Mesendoderm (in vitro differentiated cells): ENCODE measurements at regions not wholly inside any gene's neighbourhood (a gene's known extent, or its start where the extent isn't known, plus 50 kb on each side); places are given as distances from the start of the nearest gene placed in this dataset.

Experiments used
- DNase-seq: peaks from one replicate; pipeline ENCODE4 v3.0.0; 2013
- H2AK5ac ChIP-seq: 2 replicates; pipeline ENCODE4 v1.6.1; 2013; ENCODE audit warnings: low read length, inconsistent platforms
- H2BK120ac ChIP-seq: 2 replicates; pipeline ENCODE4 v1.6.1; 2013; ENCODE audit warnings: low read depth, mild to moderate bottlenecking, low read length, moderate library complexity, mixed read lengths
- H2BK15ac ChIP-seq: replicated peaks from 2 replicates; pipeline ENCODE4 v1.6.1; 2013; ENCODE audit warnings: low read depth, mild to moderate bottlenecking, moderate library complexity
- H2BK5ac ChIP-seq: 2 replicates; pipeline ENCODE4 v1.6.1; 2013; ENCODE audit warnings: low read length, inconsistent platforms
- H3K18ac ChIP-seq: 2 replicates; pipeline ENCODE4 v1.6.1; 2013; ENCODE audit warnings: mild to moderate bottlenecking, low read length, mixed read lengths
- H3K23ac ChIP-seq: one replicate; pipeline ENCODE4 v1.6.1; 2013; ENCODE audit warnings: low read length
- H3K27ac ChIP-seq: 2 replicates; pipeline ENCODE4 v1.5.1; 2013; ENCODE audit warnings: low read depth, mild to moderate bottlenecking, inconsistent platforms, low read length, moderate library complexity
- H3K27me3 ChIP-seq: 2 replicates; pipeline ENCODE4 v1.6.1; 2013; ENCODE audit warnings: low read length, control low read depth, mild to moderate bottlenecking, inconsistent platforms; ENCODE audit not compliant: insufficient read depth, poor library complexity
- H3K36me3 ChIP-seq: 2 replicates; pipeline ENCODE4 v1.6.1; 2013; ENCODE audit warnings: low read length, inconsistent platforms; ENCODE audit not compliant: control insufficient read depth, insufficient read depth
- H3K4ac ChIP-seq: one replicate; pipeline ENCODE4 v1.6.1; 2013; ENCODE audit warnings: low read depth, mild to moderate bottlenecking, low read length, moderate library complexity
- H3K4me1 ChIP-seq: 2 replicates; pipeline ENCODE4 v1.6.1; 2013; ENCODE audit warnings: low read depth, low read length, inconsistent platforms; ENCODE audit not compliant: control insufficient read depth
- H3K4me2 ChIP-seq: 2 replicates; pipeline ENCODE4 v1.6.1; 2013; ENCODE audit warnings: low read length
- H3K4me3 ChIP-seq: 2 replicates; pipeline ENCODE4 v1.5.1; 2013; ENCODE audit warnings: mild to moderate bottlenecking, low read length
- H3K56ac ChIP-seq: one replicate; pipeline ENCODE4 v1.6.1; 2013; ENCODE audit warnings: low read length
- H3K79me1 ChIP-seq: 2 replicates; pipeline ENCODE4 v1.6.1; 2013; ENCODE audit warnings: low read length, inconsistent platforms
- H3K79me2 ChIP-seq: 2 replicates; pipeline ENCODE4 v1.6.1; 2013; ENCODE audit warnings: mild to moderate bottlenecking, low read length; ENCODE audit not compliant: control insufficient read depth, insufficient read depth
- H3K9ac ChIP-seq: 2 replicates; pipeline ENCODE4 v1.6.1; 2013; ENCODE audit warnings: low read length, inconsistent platforms
- H4K5ac ChIP-seq: one replicate; pipeline ENCODE4 v1.6.1; 2013; ENCODE audit warnings: low read length
- H4K8ac ChIP-seq: one replicate; pipeline ENCODE4 v1.6.1; 2013; ENCODE audit warnings: low read depth, mild to moderate bottlenecking, control low read depth, low read length, moderate library complexity
- WGBS: extraction: QIAGEN DNeasy Blood & Tissue Kit; methylation state at CpG from one replicate; pipeline ENCODE4 v1.1.7; 2013; ENCODE audit warnings: low lambda C conversion rate, missing lambda C conversion rate; ENCODE audit not compliant: insufficient coverage; ENCODE audit errors: extremely low coverage; 5-methylcytosine and 5-hydroxymethylcytosine counted together

DNA sequence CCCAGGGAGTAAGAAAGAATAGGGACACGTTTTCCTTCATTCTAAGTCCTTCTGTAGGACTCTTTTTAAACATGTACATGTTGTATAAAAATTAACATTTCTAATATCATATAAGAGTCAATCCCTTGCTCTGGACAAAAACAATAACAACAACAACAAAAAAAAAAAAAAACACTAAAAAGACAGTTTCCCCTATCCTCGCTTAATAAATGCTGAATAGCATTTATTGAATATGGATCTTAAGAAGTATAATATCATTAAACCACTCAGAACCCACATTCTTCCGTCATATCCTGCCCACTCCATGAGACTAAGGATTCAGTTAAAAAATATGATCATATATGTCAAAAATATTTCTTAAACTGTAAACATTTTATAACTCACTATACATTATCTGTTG is 145.1 kb downstream of the AQP9 start:
- Histone ChIP-seq H4K5ac (no peak overlapping the region), H3K27me3 (no peaks in the 10 kb centered on the region), H3K36me3 (no peaks in the 10 kb centered on the region), H3K79me2 (no peaks in the 10 kb centered on the region), H4K8ac (no peak overlapping the region), H3K23ac (no peak overlapping the region), H2BK5ac (no peak overlapping the region), H3K56ac (no peak overlapping the region), H3K79me1 (no peaks in the 10 kb centered on the region), H2BK15ac (no peak overlapping the region), H3K4me2 (no peak overlapping the region), H2BK120ac (no peak overlapping the region), H3K4me3 (no peak overlapping the region), H2AK5ac (no peak overlapping the region), H3K4ac (no peak overlapping the region), H3K4me1 (no peaks in the 10 kb centered on the region), H3K9ac (no peak overlapping the region), H3K27ac (no peak overlapping the region), H3K18ac (no peak overlapping the region)
- no CpG with 5 or more reads among the region's 3 CpGs for WGBS
- no peak for DNase-seq

DNA sequence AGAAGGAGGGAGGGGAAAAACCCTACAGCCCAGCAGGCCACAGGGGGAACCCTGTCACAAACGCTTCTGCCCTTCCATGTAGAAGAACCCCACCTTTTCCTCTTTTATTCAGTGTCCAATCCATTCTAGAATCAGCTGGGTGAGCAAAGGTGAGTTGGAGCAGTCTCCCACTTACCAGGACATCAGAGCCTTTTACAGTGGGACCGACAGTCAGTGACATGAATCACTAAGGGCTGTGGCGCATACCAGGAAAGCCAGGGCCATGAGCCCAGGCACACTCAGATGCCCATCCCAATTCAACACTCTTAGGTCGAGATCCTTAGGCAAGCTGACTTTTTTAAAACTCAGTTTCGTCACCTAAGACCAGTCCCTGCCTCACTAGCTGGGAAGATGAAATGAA is 146.1 kb downstream of the AQP9 start:
- Histone ChIP-seq H2AK5ac (no peak overlapping the region), H3K4me3 (no peak overlapping the region), H3K4me2 (no peak overlapping the region), H3K36me3 (no peaks in the 10 kb centered on the region), H3K27ac (no peak overlapping the region), H4K5ac (no peak overlapping the region), H3K9ac (no peak overlapping the region), H3K56ac (no peak overlapping the region), H2BK120ac (no peak overlapping the region), H2BK15ac (no peak overlapping the region), H3K79me1 (no peaks in the 10 kb centered on the region), H3K18ac (no peak overlapping the region), H2BK5ac (no peak overlapping the region), H3K79me2 (no peaks in the 10 kb centered on the region), H3K23ac (no peak overlapping the region), H3K4ac (no peak overlapping the region), H3K27me3 (no peaks in the 10 kb centered on the region), H3K4me1 (no peaks in the 10 kb centered on the region), H4K8ac (no peak overlapping the region)
- no CpG with 5 or more reads among the region's 5 CpGs for WGBS
- no peak for DNase-seq

DNA sequence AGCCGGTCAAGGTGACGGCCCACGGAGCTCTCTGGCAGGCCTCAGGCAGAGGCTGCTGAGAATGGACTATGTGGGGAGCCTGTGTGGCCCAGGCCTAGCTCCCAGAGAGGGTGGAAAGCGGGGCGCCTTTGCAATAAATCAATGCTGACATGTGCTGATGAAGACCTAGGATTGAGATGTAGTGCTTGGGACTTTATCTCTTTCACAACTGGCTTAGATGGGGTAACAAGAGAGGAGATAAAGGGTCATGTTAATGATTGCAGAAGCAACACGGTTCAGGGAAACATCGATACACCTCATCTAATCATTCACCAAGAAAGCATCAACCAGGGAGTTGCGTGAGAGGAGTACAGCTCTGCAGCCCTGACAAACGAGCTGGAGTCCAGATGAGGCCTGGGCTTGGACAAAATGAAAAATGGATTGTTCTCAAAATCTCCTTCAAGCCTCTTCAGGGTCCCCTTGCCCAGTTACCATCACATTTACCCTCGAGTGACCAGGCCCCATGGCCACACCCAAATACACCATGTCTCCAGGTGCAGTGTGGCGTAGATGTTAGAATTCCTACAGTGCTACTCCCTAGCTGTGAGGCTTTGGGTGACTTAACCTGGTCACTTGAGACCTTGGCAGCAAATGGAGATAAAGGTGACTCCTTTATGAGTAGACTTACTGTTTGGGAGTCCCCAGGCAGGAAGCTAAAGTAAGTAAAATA is 146.4 kb upstream of the LIPC start:
- no peaks in the 10 kb centered on the region for H3K79me2 ChIP-seq
- H3K9ac ChIP-seq: no peak overlapping the region
- no peaks in the 10 kb centered on the region for H3K27me3 ChIP-seq
- no peak overlapping the region for H2AK5ac ChIP-seq
- no peak overlapping the region for H3K56ac ChIP-seq
- H4K8ac ChIP-seq: no peak overlapping the region
- no peaks in the 10 kb centered on the region for H3K79me1 ChIP-seq
- no peak for DNase-seq
- H3K27ac ChIP-seq: no peak overlapping the region
- no peak overlapping the region for H3K18ac ChIP-seq
- H4K5ac ChIP-seq: no peak overlapping the region
- H2BK120ac ChIP-seq: no peak overlapping the region
- no peak overlapping the region for H2BK15ac ChIP-seq
- no peak overlapping the region for H3K4ac ChIP-seq
- H3K4me3 ChIP-seq: no peak overlapping the region
- H3K4me1 ChIP-seq: no peaks in the 10 kb centered on the region
- WGBS: no CpG with 5 or more reads among the region's 11 CpGs
- no peaks in the 10 kb centered on the region for H3K36me3 ChIP-seq
- no peak overlapping the region for H3K23ac ChIP-seq
- no peak overlapping the region for H2BK5ac ChIP-seq
- no peak overlapping the region for H3K4me2 ChIP-seq

DNA sequence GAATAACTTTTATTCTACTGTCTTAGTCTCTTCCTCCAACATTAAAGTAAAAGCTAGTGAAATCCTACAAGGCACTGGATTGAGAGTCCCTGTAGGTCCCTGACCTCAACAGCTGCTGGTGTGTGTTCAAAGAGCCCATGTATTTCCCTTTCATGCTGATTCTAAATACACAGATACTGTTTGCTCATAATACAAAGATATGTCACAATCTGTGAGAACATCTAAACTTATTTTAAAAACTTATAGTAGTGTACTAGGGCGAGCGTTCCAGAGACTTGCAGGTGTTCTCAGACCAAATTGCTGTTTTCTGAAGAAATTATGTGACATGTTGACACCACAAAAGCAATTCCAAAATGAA is 145.9 kb upstream of the LIPC start:
- H4K5ac ChIP-seq: no peak overlapping the region
- H3K18ac ChIP-seq: no peak overlapping the region
- H3K27ac ChIP-seq: no peak overlapping the region
- H3K79me2 ChIP-seq: no peaks in the 10 kb centered on the region
- no peaks in the 10 kb centered on the region for H3K27me3 ChIP-seq
- H2AK5ac ChIP-seq: no peak overlapping the region
- no peak overlapping the region for H3K56ac ChIP-seq
- H3K4me2 ChIP-seq: no peak overlapping the region
- H3K36me3 ChIP-seq: no peaks in the 10 kb centered on the region
- no peak overlapping the region for H4K8ac ChIP-seq
- H2BK120ac ChIP-seq: no peak overlapping the region
- no peak overlapping the region for H3K4me3 ChIP-seq
- WGBS: no CpG with 5 or more reads among the region's 2 CpGs
- H3K9ac ChIP-seq: no peak overlapping the region
- no peaks in the 10 kb centered on the region for H3K4me1 ChIP-seq
- no peak overlapping the region for H3K23ac ChIP-seq
- no peak overlapping the region for H2BK5ac ChIP-seq
- DNase-seq: no peak
- H3K4ac ChIP-seq: no peak overlapping the region
- H3K79me1 ChIP-seq: no peaks in the 10 kb centered on the region
- no peak overlapping the region for H2BK15ac ChIP-seq

DNA sequence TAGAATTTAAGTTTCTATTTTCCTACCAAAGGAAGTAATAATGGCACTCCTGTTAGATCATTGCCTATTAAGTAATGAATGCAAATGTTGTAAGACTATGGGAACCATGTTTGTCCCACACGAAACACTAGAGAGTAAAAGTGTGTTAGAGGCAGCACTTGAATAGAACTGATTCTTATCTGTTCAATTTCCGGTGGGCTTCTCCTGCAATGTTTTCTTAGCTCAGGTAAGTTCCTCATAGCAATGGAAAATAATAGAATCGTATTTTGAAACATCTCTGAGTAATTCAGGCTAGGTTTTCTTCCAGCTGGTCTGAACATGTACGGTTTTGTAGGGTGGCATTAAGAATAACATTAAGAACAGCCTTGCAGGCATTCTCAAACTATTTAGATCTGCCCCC is 145.3 kb upstream of the LIPC start:
- Histone ChIP-seq H3K36me3 (no peaks in the 10 kb centered on the region), H3K9ac (no peak overlapping the region), H3K79me1 (no peaks in the 10 kb centered on the region), H3K56ac (no peak overlapping the region), H2BK5ac (no peak overlapping the region), H3K4me3 (no peak overlapping the region), H3K4me2 (no peak overlapping the region), H2BK120ac (no peak overlapping the region), H3K27ac (no peak overlapping the region), H4K5ac (no peak overlapping the region), H2AK5ac (no peak overlapping the region), H2BK15ac (no peak overlapping the region), H4K8ac (no peak overlapping the region), H3K79me2 (no peaks in the 10 kb centered on the region), H3K23ac (no peak overlapping the region), H3K4me1 (no peaks in the 10 kb centered on the region), H3K27me3 (no peaks in the 10 kb centered on the region), H3K4ac (no peak overlapping the region), H3K18ac (no peak overlapping the region)
- WGBS: no CpG with 5 or more reads among the region's 4 CpGs
- DNase-seq: no peak

DNA sequence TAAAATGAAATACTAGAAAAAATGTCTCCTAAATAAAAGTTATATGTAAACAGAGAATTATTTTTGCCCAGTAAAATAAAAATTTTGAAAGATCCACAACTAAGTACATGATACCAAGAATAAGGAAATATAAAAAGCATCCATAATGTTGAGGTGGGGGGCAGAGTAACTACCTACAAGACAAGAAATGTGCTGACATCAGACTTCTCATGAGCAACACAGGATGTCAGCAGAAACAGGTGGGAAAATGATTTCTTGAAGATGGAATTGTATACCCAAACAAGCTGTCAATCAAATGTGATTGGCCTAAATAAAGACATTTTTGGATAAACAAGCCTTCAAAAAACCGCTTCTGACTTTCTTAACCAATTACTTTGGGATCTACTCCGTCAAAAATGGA is 143.9 kb upstream of the LIPC start:
- no peak overlapping the region for H3K27ac ChIP-seq
- H3K4ac ChIP-seq: no peak overlapping the region
- H3K4me3 ChIP-seq: no peak overlapping the region
- H3K9ac ChIP-seq: no peak overlapping the region
- H2BK120ac ChIP-seq: no peak overlapping the region
- H2AK5ac ChIP-seq: no peak overlapping the region
- H3K27me3 ChIP-seq: no peaks in the 10 kb centered on the region
- H4K8ac ChIP-seq: no peak overlapping the region
- no CpG with 5 or more reads among the region's 2 CpGs for WGBS
- H2BK15ac ChIP-seq: no peak overlapping the region
- H3K18ac ChIP-seq: no peak overlapping the region
- no peaks in the 10 kb centered on the region for H3K79me1 ChIP-seq
- H3K79me2 ChIP-seq: no peaks in the 10 kb centered on the region
- H3K4me2 ChIP-seq: no peak overlapping the region
- DNase-seq: no peak
- no peaks in the 10 kb centered on the region for H3K36me3 ChIP-seq
- H4K5ac ChIP-seq: no peak overlapping the region
- no peak overlapping the region for H3K23ac ChIP-seq
- no peak overlapping the region for H2BK5ac ChIP-seq
- no peaks in the 10 kb centered on the region for H3K4me1 ChIP-seq
- H3K56ac ChIP-seq: no peak overlapping the region
